Left ventricle myocardium superior (tissue), 1 donor: ENCODE measurements at regions not wholly inside any gene's neighbourhood (a gene's known extent, or its start where the extent isn't known, plus 50 kb on each side); places are given as distances from the start of the nearest gene placed in this dataset.
A peak's percentile ranks its signal among the peaks of the same experiment; 100 is the strongest.

ENCODE experiments used
- ATAC-seq: fragments of 200-7000 bp; cut with Tn5 transposase; one replicate; pipeline ENCODE4 v1.9.1; 2020; ENCODE audit warnings: mild to moderate bottlenecking, moderate library complexity
- DNase-seq: peaks from one replicate; pipeline ENCODE4 v3.0.0-alpha.2; 2020
- intact Hi-C: fragments of 100-400 bp; cut with micrococcal nuclease; formaldehyde crosslinking; loops from one replicate; pipeline ENCODE4 v1.11.0; 2022
- donor health status: DM: no; HTN: yes; CAD: no; lungs with severe emphysema.

GRCh38 chr1:221939607-221940006, 197.7 kb upstream of the DUSP10 start:
- intact Hi-C loops = no loop called here
- DNase-seq (no peak), ATAC-seq (no peak)

DNA sequence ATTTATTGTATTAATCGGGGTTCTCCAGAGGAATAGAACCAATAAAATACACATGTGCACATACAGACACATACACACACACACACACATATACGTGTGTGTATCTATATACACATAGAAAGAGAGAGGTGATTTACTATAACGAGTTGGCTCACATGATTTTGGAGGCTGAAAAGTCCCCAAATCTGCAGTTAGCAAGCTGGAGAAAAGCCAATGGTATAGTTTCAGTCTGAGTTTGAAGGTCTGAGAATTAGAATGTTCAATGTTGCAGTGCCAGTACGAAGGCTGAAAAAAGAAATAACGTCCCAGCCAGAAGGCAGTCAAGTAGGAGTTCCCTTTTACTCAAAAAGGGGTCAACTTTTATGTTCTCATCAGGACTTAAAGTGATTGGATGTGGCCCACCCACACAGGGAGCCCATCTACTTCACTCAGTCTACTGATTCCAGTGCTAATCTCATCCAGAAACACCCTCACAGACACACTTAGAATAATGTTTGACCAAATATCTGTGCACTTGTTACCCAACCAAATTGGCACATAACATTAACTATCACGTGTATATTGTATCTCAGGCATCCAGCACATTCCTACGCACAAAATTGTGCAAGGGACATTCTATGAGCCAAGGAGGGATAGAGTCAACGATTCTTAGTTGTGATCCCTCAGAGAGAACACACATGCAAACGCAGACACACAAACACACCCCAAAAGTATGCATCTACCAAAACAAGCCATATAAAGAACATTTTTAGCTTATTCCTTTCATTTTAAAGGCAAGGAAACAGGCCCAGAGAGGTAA, 195.5 kb upstream of the DUSP10 start:
- ATAC-seq (no peak), DNase-seq (no peak)
- intact Hi-C loops = no loop called here

GRCh38 chr1:221933814-221934213, 191.9 kb upstream of the DUSP10 start:
- intact Hi-C loops = no loop called here
- ATAC-seq (no peak), DNase-seq (no peak)

- intact Hi-C loops = no loop called here
- DNase-seq (no peak), ATAC-seq (no peak)
Observed at GRCh38 chr1:221926441-221926840, 184.6 kb upstream of the DUSP10 start.

DNA sequence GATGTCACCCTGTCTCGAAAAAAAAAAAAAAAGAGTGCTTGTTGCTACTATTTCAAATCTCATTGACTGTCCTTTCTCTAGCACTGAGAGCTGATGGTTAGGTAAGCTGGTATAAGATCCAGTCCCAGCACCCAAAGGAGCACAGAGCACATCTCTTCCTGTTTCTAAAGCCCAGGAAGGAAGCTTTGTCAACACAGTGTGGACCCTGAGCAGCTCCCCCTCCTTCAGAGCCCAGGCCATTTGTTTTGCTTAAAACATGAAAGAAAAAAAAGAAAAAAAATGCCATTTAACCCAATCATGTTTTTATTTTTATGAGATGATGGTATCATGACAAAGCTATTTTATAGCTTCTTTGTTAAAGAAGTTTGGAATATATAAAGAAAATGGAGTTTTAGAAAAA, 184.1 kb upstream of the DUSP10 start:
- ATAC-seq (no peak), DNase-seq (no peak)
- intact Hi-C loops = no loop called here

- ATAC-seq (peak; percentile 70), DNase-seq (no peak)
- intact Hi-C loops = no loop called here
Observed at GRCh38 chr1:221923929-221924598, 182.2 kb upstream of the DUSP10 start.

DNA sequence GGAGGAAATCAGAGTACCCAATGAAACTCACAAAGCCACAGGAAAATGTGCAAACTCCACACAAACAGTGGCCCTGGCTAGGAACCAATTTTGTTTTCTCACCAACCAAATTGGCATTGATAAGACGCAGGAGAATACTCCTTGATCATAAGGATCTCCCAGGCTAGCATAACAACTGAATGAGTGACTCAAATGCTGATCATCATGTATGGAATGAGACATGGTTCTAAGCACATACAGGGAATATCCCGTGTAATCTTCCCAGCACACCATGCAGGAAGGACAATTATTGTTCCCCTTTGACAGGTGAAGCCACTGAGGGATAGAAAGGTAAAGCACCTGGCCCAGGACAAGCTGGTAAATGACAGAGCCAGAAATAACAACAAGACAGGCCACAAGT, 180.0 kb upstream of the DUSP10 start:
- intact Hi-C loops = no loop called here
- DNase-seq (no peak), ATAC-seq (no peak)

GRCh38 chr1:221919743-221920142, 177.9 kb upstream of the DUSP10 start:
- intact Hi-C loops = no loop called here
- ATAC-seq = no peak
- no peak for DNase-seq

GRCh38 chr1:221919341-221919740, 177.5 kb upstream of the DUSP10 start:
- intact Hi-C loops = no loop called here
- ATAC-seq = no peak

GRCh38 chr1:221916176-221916575, 174.3 kb upstream of the DUSP10 start:
- ATAC-seq (no peak), DNase-seq (no peak)
- intact Hi-C loops = no loop called here

More at GRCh38 chr1:221919341-221919740, 177.5 kb upstream of the DUSP10 start:
- DNase-seq = no peak

DNA sequence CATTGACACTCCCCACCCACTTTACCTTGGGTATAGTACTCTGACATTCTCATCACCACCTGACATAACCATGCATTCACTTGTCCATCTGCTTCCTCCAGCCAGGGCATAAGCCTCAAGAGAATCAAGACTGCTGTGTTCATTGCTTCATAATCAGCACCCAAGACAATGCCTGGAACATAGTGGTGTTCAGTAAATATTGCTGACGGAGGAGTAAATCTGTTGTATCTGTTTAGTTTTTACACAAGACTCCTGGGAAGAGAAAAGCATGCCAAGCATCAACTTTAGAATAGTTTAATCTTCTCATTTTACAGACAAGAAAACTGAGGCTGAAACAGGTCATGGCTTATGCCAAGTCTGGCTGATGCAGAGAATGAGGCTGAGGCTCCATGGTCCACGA, 173.9 kb upstream of the DUSP10 start:
- ATAC-seq = no peak
- intact Hi-C loops = no loop called here
- no peak for DNase-seq

DNA sequence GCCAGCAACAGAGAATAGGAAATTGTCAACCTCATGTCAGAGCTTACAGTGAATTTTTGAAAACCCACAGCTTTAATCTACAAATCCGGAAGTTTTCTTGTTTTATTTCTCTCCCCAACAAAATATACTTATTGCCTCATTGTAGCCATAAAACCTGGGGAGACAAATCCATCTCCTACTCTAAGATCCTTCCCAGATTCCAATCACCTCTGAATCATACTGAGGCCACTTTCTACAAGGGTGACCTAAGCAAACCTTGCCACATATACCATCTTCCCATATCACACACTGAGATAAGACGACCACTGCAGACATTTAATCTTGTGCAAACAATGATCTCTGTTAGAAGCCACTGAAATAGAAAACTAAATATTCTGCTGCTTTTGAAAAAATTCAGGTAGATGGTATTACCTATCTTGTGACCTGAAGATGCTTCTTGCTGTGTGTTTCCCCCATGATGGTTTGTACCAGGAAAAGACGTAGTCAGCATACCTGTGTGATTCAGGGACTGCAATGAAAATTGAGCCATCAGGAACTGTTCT, 171.5 kb upstream of the DUSP10 start:
- DNase-seq (no peak), ATAC-seq (no peak)
- intact Hi-C loops = no loop called here

DNA sequence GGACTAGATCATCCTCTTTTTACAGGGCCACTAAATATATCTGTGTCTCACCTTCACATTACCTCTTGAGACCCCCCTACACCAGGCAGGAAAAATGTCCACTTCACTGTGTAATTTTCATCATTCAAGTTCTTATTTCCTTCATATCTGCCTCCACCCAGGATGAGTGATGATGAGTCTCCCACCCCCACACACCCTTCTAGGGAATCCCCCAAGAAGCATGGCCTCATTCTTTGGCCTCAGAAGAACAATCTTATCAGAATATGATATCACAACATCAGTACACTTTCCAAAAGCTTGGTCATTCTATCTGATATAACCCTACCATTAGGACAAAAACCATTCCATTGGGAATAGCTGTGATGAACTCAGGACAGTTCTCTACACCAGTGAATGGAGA, 170.3 kb upstream of the DUSP10 start:
- no peak for DNase-seq
- ATAC-seq = no peak
- intact Hi-C loops = no loop called here

DNA sequence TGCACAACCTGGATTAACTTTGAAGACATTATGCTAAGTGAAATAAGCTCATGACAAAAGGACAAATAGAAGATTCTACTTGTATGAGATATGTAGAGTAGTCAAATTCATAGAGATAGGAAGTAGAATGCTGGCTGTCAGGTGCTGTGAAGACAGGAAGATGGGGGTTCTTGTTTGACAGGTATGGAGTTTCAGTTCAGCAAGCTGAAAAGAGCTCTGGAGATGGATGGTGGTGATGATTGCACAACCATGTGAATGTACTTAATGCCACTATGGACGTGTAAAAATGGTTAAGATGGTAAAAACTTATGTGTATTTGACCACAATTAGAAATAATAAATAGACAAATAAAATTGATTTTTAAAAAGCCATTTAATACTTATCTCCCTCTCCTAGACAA, 169.8 kb upstream of the DUSP10 start:
- DNase-seq (no peak), ATAC-seq (no peak)
- intact Hi-C loops = no loop called here

DNA sequence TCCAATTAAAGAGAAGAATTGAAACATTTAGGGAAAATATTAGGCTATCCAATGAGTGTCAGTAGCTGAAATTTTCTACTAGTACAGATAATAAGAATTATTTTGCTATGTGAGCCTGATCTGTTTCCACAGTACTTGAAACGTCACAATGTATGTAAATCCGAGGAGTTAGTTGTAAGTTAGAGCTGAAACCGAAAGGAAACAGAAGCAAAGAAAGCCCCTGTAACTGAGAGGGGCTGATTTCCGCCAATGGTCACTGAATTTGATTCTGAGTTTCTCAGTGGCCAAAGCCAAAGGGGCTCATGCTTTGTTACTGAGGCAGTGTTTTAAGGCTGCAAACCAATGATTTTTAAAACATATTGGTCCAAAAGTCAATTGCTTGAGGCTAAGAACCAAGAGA, 168.3 kb upstream of the DUSP10 start:
- intact Hi-C loops = no loop called here
- DNase-seq (no peak), ATAC-seq (no peak)

DNA sequence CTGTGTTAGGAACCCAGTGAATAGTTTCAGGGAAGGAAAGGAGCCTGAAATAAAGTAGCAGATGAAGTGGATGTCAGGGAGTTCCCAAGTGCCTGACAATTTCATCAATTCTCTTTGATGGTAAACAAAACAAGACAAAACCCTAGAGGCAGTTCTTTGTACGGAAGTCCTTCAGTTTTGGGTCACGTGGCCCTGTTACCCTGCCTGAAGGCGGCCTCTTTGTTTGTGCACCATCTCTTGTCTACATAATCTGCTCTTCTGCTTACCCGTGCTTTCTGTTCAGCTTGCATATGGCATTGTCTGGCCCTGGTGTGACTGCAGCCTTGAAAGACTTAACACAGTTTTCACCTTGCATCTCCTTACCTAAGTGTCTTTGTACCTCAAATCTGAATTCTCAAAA, 166.7 kb upstream of the DUSP10 start:
- DNase-seq (no peak), ATAC-seq (no peak)

GRCh38 chr1:221907166-221907932, 165.5 kb upstream of the DUSP10 start:
- intact Hi-C loops = no loop called here
- peak; percentile 37 for ATAC-seq
- DNase-seq = no peak

More for the DNA sequence above, 166.7 kb upstream of the DUSP10 start:
- intact Hi-C loops = no loop called here

- DNase-seq (no peak), ATAC-seq (no peak)
- intact Hi-C loops = no loop called here
Observed at GRCh38 chr1:221905802-221906201, 163.9 kb upstream of the DUSP10 start.

DNA sequence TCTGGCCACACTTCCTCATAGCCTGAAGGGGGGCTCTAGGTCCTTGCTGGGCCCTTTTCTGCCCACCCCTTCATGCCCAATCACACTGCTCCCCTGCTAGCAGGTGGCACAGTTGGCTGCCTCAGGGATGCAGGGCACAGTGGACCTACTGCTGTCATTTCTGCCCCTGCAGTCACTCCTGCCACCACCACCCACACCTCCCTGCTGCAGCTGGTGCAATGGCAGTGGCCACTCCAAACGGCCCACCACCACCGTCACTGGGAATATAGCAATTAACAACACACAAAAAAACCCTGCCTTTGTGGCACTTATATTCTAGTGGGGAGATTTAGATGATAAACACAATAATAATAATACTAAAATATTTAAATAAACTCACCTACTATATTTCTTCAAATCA, 162.4 kb upstream of the DUSP10 start:
- DNase-seq = no peak
- no peak for ATAC-seq
- intact Hi-C loops = no loop called here

- intact Hi-C loops = no loop called here
- no peak for ATAC-seq
- DNase-seq = no peak
Observed at GRCh38 chr1:221903594-221903993, 161.7 kb upstream of the DUSP10 start.
